GM12878 (cell line): ENCODE measurements at regions not wholly inside any gene's neighbourhood (a gene's known extent, or its start where the extent isn't known, plus 50 kb on each side); places are given as distances from the start of the nearest gene placed in this dataset.

Experiments used
- ATAC-seq: fragments of 200-7000 bp; cut with Tn5 transposase; 3 replicates; pipeline ENCODE4 v1.9.1; 2020; ENCODE audit warnings: mild to moderate bottlenecking, moderate library complexity
- BruUV-seq: library from RNA; stranded (reverse); fragments of 400-500 nt; replicated peaks from 2 replicates; lab custom pipeline; 2021; lab: Mats Ljungman, UMichigan
- CTCF ChIA-PET: fragments of 300-600 bp; sonication (Branson Sonifier 250); formaldehyde crosslinking; extraction: SDS; loops from one replicate; lab custom pipeline; 2021; ENCODE audit warnings: inconsistent platforms; lab: Yijun Ruan, JAX
- POLR2A ChIA-PET: fragments of 350-600 bp; formaldehyde crosslinking; extraction: SDS; loops from one replicate; lab custom pipeline; 2021; ENCODE audit warnings: inconsistent platforms; lab: Charles Lee
- RAD21 ChIA-PET: fragments of 300-600 bp; sonication (Branson Sonifier 250); formaldehyde crosslinking; loops from one replicate; lab custom pipeline; 2023; ENCODE audit warnings: antibody characterized with exemption; ENCODE audit not compliant: unreplicated experiment; lab: Charles Lee
- SMC1A ChIA-PET: fragments of 300-600 bp; sonication (Branson Sonifier 250); formaldehyde crosslinking; loops from one replicate; lab custom pipeline; 2023; ENCODE audit not compliant: unreplicated experiment, uncharacterized antibody; lab: Charles Lee
- DNase-seq: peaks from one replicate; pipeline ENCODE4 v3.0.0-alpha.2; 2011; ENCODE audit warnings: low read depth, low spot score
- FAIRE-seq: peaks from 3 replicates; lab custom pipeline; 2011; peaks lifted over from hg19 to GRCh38; lab: Jason Lieb, UNC
- H2AFZ ChIP-seq: 2 replicates; pipeline ENCODE4 v1.6.0; 2011; ENCODE audit warnings: low read depth, low read length, control low read depth; ENCODE audit not compliant: control insufficient read depth
- H3K27ac ChIP-seq: 2 replicates; pipeline ENCODE4 v1.5.1; 2011; ENCODE audit warnings: control low read depth; ENCODE audit not compliant: control insufficient read depth, insufficient read depth
- H3K27me3 ChIP-seq, 2 experiments: replicated peaks in 1 of 2; 2 replicates each; pipeline versions ENCODE4 v1.6.0 to v1.6.1; 2011; ENCODE audit warnings: low read length in 1 of 2; ENCODE audit not compliant: control insufficient read depth in 2 of 2, insufficient read depth in 2 of 2
- H3K36me3 ChIP-seq, 2 experiments: 2 replicates each; pipeline ENCODE4 v1.5.1; 2011; ENCODE audit warnings: low read length in 1 of 2; ENCODE audit not compliant: control insufficient read depth in 2 of 2, insufficient read depth in 2 of 2
- H3K4me1 ChIP-seq: 2 replicates; pipeline ENCODE4 v1.6.1; 2011; ENCODE audit warnings: mild to moderate bottlenecking, low read length, moderate library complexity, mixed read lengths; ENCODE audit not compliant: control insufficient read depth, insufficient read depth
- H3K4me2 ChIP-seq: 2 replicates; pipeline ENCODE4 v1.6.0; 2011; ENCODE audit warnings: control low read depth; ENCODE audit not compliant: control insufficient read depth, insufficient read depth
- H3K4me3 ChIP-seq: fragments of 200-600 bp; sonication (generic); 2 replicates; pipeline ENCODE4 v1.5.1; 2016
- H3K79me2 ChIP-seq: 2 replicates; pipeline ENCODE4 v1.6.0; 2011; ENCODE audit warnings: low read length; ENCODE audit not compliant: control insufficient read depth, insufficient read depth
- H3K9ac ChIP-seq: 2 replicates; pipeline ENCODE4 v1.8.0; 2011; ENCODE audit warnings: low read length, control low read depth, mixed read lengths; ENCODE audit not compliant: control insufficient read depth, insufficient read depth
- H3K9me3 ChIP-seq: replicated peaks from 3 replicates; pipeline ENCODE4 v1.5.1; 2011; ENCODE audit warnings: mild to moderate bottlenecking, low read length; ENCODE audit not compliant: control insufficient read depth, insufficient read depth
- H4K20me1 ChIP-seq: 2 replicates; pipeline ENCODE4 v1.6.0; 2011; ENCODE audit not compliant: control insufficient read depth, insufficient read depth
- CBFB ChIP-seq: IDR thresholded peaks from 2 replicates; pipeline ENCODE4 v1.6.1; 2016; ENCODE audit warnings: antibody characterized with exemption, low read depth
- CBX3 ChIP-seq: fragments of 200-600 bp; sonication (generic); IDR thresholded peaks from 2 replicates; pipeline ENCODE4 v1.6.1; 2016; ENCODE audit warnings: low read depth, borderline replicate concordance
- ESRRA ChIP-seq: IDR thresholded peaks from 2 replicates; pipeline ENCODE4 v1.6.1; 2012; ENCODE audit warnings: mild to moderate bottlenecking, low read length, improper control_type of control experiment
- HDGF ChIP-seq: fragments of 450-650 bp; IDR thresholded peaks from 2 replicates; pipeline ENCODE4 v1.6.1; 2016; ENCODE audit warnings: antibody characterized with exemption
- KLF5 ChIP-seq: fragments of 450-650 bp; IDR thresholded peaks from 2 replicates; pipeline ENCODE4 v1.6.1; 2014; ENCODE audit warnings: mild to moderate bottlenecking; ENCODE audit not compliant: partially characterized antibody
- LARP7 ChIP-seq: fragments of 450-650 bp; IDR thresholded peaks from 2 replicates; pipeline ENCODE4 v1.6.1; 2017; ENCODE audit warnings: mild to moderate bottlenecking
- MLLT1 ChIP-seq: fragments of 450-650 bp; IDR thresholded peaks from 2 replicates; pipeline ENCODE4 v1.6.1; 2016; ENCODE audit warnings: mild to moderate bottlenecking
- MXI1 ChIP-seq: fragments of 150-350 bp; IDR thresholded peaks from 2 replicates; pipeline ENCODE4 v1.6.1; 2011; ENCODE audit warnings: low read depth, mild to moderate bottlenecking, inconsistent platforms, low read length, improper control_type of control experiment
- MYB ChIP-seq: fragments of 150-350 bp; IDR thresholded peaks from 2 replicates; pipeline ENCODE4 v1.6.1; 2014; ENCODE audit warnings: mild to moderate bottlenecking, low read depth, low read length, borderline replicate concordance
- NRF1 ChIP-seq: conservative IDR thresholded peaks from 2 replicates; pipeline ENCODE4 v1.6.1; 2011; ENCODE audit warnings: mild to moderate bottlenecking, low read depth, low read length, improper control_type of control experiment
- PKNOX1 ChIP-seq: fragments of 450-650 bp; IDR thresholded peaks from 2 replicates; pipeline ENCODE4 v1.6.1; 2016; ENCODE audit warnings: mild to moderate bottlenecking
- RBBP5 ChIP-seq: fragments of 200-600 bp; sonication (generic); conservative IDR thresholded peaks from 2 replicates; pipeline ENCODE4 v1.6.1; 2016
- TAF1 ChIP-seq: IDR thresholded peaks from 2 replicates; pipeline ENCODE4 v1.6.1; 2011; ENCODE audit warnings: mild to moderate bottlenecking, low read depth, low read length, borderline replicate concordance
- USF1 ChIP-seq: IDR thresholded peaks from 2 replicates; pipeline ENCODE4 v1.6.1; 2011; ENCODE audit warnings: borderline replicate concordance, low read depth, mild to moderate bottlenecking, moderate library complexity, mixed read lengths, low read length; ENCODE audit not compliant: insufficient read depth; ENCODE audit errors: extremely low read length
- ZNF217 ChIP-seq: fragments of 450-650 bp; IDR thresholded peaks from 2 replicates; pipeline ENCODE4 v1.6.1; 2017; ENCODE audit warnings: antibody characterized with exemption, mild to moderate bottlenecking
- ZNF622 ChIP-seq: fragments of 450-650 bp; IDR thresholded peaks from 2 replicates; pipeline ENCODE4 v1.6.1; 2017; ENCODE audit warnings: mild to moderate bottlenecking, inconsistent platforms
- WGBS: methylation state at CpG from one replicate; pipeline ENCODE4 v1.1.6; 2016; ENCODE audit warnings: low lambda C conversion rate; ENCODE audit not compliant: insufficient replicate concordance, insufficient coverage; ENCODE audit errors: missing lambda C conversion rate; 5-methylcytosine and 5-hydroxymethylcytosine counted together
- in situ Hi-C: fragments of 300-500 bp; cut with MboI; formaldehyde crosslinking; loops from 9 replicates; pipeline ENCODE4 v1.14.3; 2018; ENCODE audit warnings: mixed read lengths
- intact Hi-C: fragments of 100-400 bp; cut with micrococcal nuclease; formaldehyde crosslinking; loops from one replicate; pipeline ENCODE4 v1.14.2; 2022; ENCODE audit not compliant: unreplicated experiment
- TF ChIP-seq, protein P1 (sequence below): IDR thresholded peaks from 2 replicates; pipeline ENCODE4 v1.6.1; 2011; ENCODE audit warnings: mild to moderate bottlenecking, low read depth, low read length, moderate library complexity; ENCODE audit not compliant: insufficient replicate concordance

DNA sequence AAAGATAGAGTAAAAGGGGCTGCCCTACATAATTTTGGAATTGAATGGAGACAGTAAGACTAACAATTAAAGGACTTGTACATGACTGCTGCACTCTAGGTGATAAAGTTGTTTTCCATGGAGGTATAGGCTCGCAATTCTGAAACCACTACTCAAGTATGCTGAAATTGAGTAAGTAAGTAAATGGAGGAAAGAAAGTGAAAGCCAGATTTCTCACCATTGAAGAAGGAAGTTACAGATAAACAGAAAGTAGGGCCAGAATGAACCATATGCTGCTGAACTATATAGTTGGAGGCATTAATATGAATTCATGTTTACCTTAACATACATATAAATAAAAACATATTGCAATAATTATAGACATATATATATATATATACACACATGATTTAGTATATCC lies 225.7 kb upstream of the ST6GAL2 start:
- H3K9ac ChIP-seq = no peak overlapping the region
- H4K20me1 ChIP-seq = no peaks in the 10 kb centered on the region
- no peaks in the 10 kb centered on the region for H3K27me3 ChIP-seq
- intact Hi-C loops = no loop called here
- BruUV-seq = no TSS peak
- 0% methylated on average over 1 of the region's 1 CpG for WGBS
- CTCF ChIA-PET = no interaction called here
- no peak overlapping the region for H3K4me3 ChIP-seq
- no peaks in the 10 kb centered on the region for H3K9me3 ChIP-seq
- in situ Hi-C loops = no loop called here
- H3K36me3 ChIP-seq = no peaks in the 10 kb centered on the region
- TF ChIP-seq HDGF = no peak
- TF ChIP-seq ZNF622 = no peak
- TF ChIP-seq ZNF217 = no peak
- no peak for TF ChIP-seq MLLT1
- TF ChIP-seq, protein P1, sequence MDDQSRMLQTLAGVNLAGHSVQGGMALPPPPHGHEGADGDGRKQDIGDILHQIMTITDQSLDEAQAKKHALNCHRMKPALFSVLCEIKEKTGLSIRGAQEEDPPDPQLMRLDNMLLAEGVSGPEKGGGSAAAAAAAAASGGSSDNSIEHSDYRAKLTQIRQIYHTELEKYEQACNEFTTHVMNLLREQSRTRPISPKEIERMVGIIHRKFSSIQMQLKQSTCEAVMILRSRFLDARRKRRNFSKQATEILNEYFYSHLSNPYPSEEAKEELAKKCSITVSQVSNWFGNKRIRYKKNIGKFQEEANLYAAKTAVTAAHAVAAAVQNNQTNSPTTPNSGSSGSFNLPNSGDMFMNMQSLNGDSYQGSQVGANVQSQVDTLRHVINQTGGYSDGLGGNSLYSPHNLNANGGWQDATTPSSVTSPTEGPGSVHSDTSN = no peak
- no peak for TF ChIP-seq CBX3
- no peak for TF ChIP-seq CBFB
- TF ChIP-seq KLF5 = no peak
- no peak for TF ChIP-seq TAF1
- no peak for TF ChIP-seq RBBP5
- no peak for TF ChIP-seq NRF1
- no peak for TF ChIP-seq ESRRA
- no peak for TF ChIP-seq PKNOX1
- no peak for TF ChIP-seq MYB
- no peak for TF ChIP-seq MXI1
- no peak for TF ChIP-seq LARP7
- TF ChIP-seq USF1 = no peak
- TF ChIP-seq, all 136 proteins: peak for 0
- ChIA-PET SMC1A (no interaction called here), RAD21 (no interaction called here), POLR2A (no interaction called here)
- H3K4me2 ChIP-seq = no peak overlapping the region
- H2AFZ ChIP-seq = no peak overlapping the region
- ATAC-seq (no peak), DNase-seq (no peak), FAIRE-seq (no peak)
- H3K27ac ChIP-seq = no peak overlapping the region
- H3K79me2 ChIP-seq = no peaks in the 10 kb centered on the region
- no peaks in the 10 kb centered on the region for H3K4me1 ChIP-seq
